Forelimb muscle (tissue), 1 donor: ENCODE measurements at regions not wholly inside any gene's neighbourhood (a gene's known extent, or its start where the extent isn't known, plus 50 kb on each side); places are given as distances from the start of the nearest gene placed in this dataset.
A peak's percentile ranks its signal among the peaks of the same experiment; 100 is the strongest.

Source experiments
- DNase-seq: peaks from one replicate; pipeline ENCODE4 v3.0.0-alpha.2; 2013; ENCODE audit warnings: low read depth

DNA sequence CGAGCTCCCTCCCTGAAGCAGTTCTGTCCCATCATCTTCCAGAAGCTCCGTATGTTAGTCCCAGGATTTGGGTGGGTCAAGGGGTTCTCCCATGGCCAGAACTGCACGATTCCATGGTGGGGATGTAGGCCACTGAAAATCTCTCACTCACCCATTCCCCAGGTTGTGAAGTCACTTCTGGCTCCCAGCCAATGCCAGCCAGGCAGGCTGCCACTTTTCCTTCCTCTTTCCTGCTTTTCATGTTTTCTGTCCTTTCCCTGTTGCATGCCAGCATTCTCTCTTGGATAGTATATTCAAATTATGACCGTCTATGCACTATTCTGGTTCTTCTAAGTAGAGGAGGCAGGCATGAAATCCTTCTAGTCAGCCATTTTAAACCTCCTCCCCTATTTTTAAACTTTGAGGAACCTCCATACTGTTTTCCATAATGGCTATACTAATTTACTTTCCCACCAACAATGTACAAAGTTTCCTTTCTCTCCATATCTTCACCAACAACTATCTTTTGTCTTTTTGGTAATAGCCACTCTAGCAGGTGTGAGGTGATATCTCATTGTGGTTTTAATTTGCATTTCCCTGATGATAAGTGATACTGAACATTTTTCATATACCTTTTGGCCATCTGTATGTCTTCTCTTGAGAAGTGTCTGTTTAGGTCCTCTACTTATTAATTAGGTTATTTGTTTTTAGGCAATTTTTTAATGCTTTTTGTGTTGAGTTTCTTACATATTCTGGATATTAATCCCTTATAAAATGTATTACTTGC is 182.1 kb upstream of the TET2 start:
- DNase-seq: no peak

DNA sequence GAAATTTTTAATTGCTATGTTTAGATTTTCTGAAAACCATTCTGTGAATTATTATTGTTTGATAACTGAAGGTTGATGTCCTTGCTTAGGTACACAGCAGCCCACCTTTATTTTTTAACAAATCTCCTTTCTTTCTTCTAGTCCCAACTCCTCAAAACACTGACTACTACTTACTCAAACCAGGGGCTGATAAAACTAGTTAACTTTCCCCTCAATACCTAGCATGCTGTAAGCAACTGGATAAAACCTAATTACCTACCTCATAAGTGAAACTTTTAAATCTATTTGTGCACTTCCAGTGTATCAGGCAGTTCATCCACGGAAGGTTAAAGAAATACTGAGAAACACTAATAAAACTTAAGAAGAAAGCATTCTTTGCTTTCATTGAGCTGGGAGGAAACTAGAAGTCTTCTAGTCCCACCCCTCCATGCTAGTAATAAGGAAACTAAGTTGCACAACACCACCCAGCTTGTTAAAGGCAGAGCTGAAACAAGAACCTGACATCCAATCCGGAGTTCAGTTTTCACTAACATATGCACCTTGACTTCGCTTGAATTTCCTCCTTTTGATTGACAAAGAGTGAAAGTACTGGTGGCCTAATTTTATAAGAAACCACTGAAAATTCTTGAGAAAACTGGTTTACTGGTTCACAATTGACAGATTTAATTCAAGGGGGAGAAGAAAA is 180.2 kb upstream of the TET2 start:
- peak; percentile 16 for DNase-seq

DNA sequence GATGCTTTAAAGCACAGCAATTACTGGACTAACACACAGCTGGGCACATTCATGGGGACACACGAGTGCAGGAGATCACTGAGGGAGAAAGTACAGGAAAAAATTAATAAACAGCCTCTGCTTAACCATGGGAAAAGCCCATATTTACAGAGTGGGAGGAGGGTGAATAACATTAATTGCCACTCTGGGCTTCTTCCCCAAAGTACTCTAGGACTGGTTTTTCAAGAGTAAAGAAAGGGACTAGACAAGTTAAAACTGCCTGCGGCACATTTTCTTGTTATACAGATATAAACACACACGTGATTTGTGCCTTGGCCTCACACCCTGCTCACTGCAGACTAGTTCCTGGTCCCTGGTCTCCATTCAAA is 179.7 kb upstream of the TET2 start:
- no peak for DNase-seq

- no peak for DNase-seq
These were observed 177.1 kb upstream of the TET2 start for GRCh38 chr4:104969394-104970082.

DNA sequence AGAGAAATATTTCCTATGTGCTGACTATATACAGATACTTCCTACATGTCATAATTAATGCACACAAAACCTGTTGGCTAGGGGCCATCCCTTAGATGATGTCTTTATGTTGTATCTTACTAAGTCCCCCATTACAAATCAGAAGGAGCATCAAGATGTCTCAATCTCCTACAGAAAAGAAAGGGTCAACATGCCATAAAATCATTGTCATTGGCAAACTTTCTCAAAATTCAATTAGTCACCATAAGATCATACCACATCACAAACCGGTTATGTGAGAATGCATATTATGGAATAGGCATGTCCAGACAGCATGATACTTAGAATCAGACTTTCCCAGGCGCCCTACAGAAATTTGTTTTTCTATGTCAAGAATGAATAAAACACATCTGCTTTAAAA is 175.2 kb upstream of the TET2 start:
- DNase-seq: no peak

GRCh38 chr4:104973708-104974107 is 173.0 kb upstream of the TET2 start:
- DNase-seq: no peak

DNA sequence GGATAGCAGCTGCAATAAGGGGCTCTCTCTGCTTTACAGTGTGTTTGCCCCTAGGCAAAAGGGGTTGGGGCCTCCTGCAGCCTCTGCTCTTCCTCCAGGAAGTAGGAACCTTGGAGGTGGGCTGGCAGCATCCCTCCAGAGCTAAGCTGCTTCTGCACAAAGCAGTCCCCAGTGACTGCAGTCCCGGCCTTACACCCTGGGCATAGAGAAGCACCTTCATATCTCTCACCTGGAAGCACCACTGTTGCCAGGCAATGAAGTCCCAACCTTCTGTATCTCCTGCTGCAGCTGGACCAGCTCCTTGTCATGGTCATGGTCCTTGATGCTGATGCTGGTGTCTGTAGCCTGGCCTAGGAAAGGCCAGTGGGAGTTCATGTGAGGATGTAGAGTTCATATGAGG is 171.1 kb upstream of the TET2 start:
- DNase-seq: no peak

DNA sequence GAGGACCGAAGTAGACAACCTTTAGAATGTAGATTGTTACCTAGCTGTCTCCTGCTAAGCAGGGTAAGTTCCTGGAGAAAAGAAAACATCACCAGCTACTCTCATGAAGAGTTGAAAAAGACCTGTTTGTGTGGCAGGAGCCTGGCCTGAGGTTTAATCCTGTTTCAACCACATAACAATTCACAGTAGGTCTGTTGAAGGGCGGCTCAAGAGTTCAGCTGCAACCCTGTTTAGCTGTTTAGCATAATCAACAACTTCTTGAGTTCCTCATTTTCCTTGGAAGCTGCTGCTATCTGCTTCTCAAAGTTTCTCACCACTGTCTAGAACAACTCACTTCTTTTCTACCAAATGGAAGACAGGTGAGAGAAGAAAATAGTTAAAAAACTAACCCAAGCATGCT is 170.4 kb upstream of the TET2 start:
- DNase-seq: no peak

GRCh38 chr4:104979083-104979760 is 167.5 kb upstream of the TET2 start:
- DNase-seq: no peak

DNA sequence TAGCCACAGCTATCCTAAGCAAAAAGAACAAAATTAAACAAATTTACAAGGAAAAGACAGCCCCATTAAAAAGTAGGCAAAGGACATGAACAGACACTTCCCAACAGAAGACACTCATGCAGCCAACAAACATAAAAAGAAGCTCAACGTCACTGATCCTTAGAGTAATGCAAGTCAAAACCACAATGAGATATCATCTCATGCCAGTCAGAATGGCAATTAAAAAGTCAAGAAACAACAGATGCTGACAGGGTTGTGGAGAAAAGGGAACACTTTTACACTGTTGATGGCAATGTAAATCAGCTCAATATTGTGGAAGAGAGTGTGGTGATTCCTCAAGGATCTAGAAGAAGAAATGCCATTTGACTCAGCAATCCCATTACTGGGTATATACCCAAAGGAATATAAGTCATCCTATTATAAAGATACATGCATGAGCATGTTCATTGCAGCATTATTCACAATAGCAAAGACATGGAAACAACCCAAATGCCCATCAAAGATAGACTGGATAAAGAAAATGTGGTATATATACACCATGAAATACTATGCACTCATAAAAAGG is 163.0 kb upstream of the TET2 start:
- no peak for DNase-seq

DNA sequence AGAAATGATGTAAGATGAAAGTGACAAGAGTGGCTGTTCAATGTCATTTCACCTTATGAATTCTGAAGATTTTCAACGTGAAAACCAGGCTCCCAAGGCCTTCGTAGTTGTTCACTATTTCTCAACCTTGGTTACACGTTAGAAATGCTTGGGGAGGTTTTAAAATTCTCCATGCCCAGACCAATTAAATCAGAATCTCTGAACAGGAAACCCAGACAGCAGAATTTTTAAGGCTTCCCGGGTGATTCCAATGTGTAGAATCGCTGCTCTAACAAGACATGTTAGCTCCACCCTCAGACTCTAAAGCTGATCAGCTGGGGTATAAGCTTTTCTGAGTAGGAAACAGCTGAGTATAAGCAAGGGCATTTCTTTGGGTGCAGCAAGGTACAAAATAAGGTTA is 160.4 kb upstream of the TET2 start:
- no peak for DNase-seq

GRCh38 chr4:104989371-104989770 is 157.3 kb upstream of the TET2 start:
- peak; percentile 48 for DNase-seq

GRCh38 chr4:105002278-105002677 is 144.4 kb upstream of the TET2 start:
- DNase-seq: no peak

DNA sequence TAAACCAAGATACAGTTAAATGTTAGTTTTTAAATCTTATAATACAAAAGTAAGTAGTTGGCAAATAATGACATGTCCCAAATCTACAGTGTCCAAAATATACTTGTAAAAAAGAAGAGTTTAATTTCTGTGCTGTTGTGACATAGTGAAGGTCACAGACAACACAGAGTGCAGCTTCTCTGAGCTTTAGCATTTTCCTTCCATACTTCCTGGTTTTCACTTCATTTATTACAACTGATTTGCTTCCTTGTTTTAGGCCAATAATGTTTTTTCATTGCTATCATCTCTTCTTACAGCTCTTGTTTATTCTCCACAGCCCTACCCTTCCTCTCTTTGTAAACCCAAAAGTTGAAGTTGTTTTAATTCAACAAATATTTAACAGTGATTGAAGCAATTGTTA is 132.4 kb upstream of the TET2 start:
- no peak for DNase-seq

- no peak for DNase-seq
These were observed 132.0 kb upstream of the TET2 start for GRCh38 chr4:105014635-105015034.

- DNase-seq: no peak
These were observed 130.9 kb upstream of the TET2 start for GRCh38 chr4:105015750-105016149.

DNA sequence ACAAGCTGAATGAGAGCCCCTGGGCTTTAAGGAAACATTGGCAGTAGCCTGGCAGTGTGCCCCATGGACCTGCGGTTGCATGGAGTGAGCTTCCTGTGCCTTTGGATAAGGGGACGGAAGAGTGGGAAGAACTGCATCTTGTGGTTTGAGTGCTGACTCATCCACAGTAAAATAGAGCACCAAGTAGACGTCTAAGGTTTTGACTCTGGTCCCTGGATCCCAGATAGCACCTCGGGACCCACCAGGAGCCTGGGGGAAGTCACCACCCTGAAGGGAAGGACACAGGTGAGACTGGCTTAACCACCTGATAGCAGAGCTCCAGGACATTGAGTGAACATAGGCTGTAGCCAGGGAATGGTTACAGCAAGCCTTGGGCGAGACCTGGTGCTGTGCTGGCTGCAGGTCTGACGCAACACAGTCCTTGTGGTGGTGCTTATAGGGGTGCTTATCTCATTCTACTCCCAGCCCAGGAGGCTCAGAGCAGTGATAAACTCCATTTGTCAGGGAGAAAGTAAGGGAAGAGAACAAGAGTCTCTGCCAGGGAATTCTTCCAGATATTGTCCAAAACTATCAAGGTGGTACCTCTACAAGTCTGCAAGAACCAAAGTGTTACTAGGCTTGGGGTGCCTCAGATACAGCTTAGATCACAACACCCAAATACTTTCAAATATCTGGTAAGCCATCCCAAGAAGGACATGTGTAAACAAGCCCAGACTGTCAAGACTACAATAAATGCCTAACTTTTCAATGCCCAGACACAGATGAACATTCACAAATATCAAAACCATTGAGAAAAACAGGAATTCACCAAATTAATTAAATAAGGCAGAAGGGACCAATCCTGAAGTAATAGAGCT is 123.6 kb upstream of the TET2 start:
- no peak for DNase-seq

- DNase-seq: no peak
These were observed 123.0 kb upstream of the TET2 start for GRCh38 chr4:105023668-105024055.

DNA sequence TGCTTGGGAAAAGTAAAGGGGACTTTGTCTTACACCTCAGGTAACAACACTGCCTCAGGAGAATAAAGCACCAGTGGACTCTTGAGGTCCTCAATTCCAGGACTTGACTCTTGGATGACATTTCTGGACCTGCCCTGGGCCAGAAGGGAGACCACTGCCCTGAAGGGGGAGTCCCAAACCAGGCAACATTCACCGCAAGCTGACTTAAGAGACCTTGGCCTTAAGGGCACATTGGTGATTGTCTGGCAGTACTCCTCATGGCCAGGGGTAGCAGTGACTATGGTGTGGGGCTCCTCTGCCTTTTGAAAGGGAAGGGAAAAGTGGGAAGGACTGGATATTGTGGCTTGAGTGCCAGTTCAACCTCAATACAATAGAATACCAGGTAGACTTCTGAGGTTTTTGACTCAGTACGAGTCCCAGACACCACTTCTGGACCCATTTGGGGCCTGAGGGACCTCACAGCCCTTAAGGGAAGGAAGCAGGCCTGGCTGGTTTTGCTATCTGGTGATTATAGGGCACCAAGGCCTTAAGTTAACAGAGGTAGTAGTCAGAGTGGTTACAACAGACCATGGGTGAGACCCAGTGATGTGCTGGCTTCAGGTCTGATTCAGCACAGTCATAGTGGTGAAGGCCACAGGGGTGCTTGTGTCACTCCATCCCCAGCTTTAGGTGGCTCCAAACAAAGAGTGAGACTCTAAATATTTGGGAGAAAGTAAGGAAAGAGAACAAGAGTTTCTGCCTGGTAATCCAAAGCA is 121.2 kb upstream of the TET2 start:
- DNase-seq: no peak

DNA sequence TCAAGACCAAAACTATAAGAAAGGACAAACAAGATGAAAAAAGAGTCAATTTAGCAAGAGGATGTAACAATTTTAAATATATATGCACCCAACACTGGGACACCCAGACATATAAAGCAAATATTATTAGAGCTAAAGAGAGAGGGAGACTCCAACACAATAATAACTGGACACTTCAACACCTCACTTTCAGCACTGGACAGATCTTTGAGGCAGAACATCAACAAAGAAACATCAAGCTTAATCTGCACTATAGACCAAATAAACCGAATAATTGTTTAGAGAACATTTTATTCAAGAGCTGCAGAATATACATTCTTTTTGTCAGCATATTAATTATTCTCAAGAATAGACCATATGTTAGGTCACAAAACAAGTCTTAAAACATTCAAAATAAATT is 109.7 kb upstream of the TET2 start:
- no peak for DNase-seq
